ENCODE measurements at regions not wholly inside any gene's neighbourhood (a gene's known extent, or its start where the extent isn't known, plus 50 kb on each side); places are given as distances from the start of the nearest gene placed in this dataset.

DNA sequence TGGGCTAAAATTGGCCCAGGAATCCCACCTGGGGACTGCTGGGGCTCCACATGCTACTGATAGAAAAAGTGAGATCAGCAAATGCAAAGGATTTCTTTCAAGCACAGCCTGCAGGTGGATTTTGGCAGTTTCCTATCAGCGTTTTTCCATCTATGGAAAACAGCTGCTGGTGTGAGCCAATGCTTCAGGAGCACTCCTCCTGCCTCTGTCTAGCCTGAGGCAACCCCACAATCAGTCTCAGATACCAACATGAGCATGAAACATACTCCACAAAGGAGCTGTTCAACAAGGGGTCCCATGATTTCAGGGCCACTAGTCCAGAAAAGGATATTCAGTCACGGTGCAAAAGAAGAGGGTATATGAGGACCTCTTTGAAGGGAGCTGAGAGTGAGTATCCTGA, 311.5 kb upstream of the THBS1 start (continued):
- TF ChIP-seq BHLHE40 (IDR thresholded peaks at IDR 0.05; ENCODE audit: low read depth, low read length) (no peak), NFE2L2 (conservative IDR thresholded peaks at IDR 0.05; ENCODE audit: low read length) (no peak), NR3C1 (IDR thresholded peaks at IDR 0.05) (no peak), ESRRA (IDR thresholded peaks at IDR 0.05; ENCODE audit: borderline replicate concordance, low read length) (no peak), MAZ (IDR thresholded peaks at IDR 0.05; ENCODE audit: borderline replicate concordance, low read depth, low read length) (no peak)
- TF ChIP-seq, protein P1, sequence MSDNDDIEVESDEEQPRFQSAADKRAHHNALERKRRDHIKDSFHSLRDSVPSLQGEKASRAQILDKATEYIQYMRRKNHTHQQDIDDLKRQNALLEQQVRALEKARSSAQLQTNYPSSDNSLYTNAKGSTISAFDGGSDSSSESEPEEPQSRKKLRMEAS (IDR thresholded peaks at IDR 0.05): no peak
- TF ChIP-seq, protein P2, sequence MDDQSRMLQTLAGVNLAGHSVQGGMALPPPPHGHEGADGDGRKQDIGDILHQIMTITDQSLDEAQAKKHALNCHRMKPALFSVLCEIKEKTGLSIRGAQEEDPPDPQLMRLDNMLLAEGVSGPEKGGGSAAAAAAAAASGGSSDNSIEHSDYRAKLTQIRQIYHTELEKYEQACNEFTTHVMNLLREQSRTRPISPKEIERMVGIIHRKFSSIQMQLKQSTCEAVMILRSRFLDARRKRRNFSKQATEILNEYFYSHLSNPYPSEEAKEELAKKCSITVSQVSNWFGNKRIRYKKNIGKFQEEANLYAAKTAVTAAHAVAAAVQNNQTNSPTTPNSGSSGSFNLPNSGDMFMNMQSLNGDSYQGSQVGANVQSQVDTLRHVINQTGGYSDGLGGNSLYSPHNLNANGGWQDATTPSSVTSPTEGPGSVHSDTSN (IDR thresholded peaks at IDR 0.05): no peak

DNA sequence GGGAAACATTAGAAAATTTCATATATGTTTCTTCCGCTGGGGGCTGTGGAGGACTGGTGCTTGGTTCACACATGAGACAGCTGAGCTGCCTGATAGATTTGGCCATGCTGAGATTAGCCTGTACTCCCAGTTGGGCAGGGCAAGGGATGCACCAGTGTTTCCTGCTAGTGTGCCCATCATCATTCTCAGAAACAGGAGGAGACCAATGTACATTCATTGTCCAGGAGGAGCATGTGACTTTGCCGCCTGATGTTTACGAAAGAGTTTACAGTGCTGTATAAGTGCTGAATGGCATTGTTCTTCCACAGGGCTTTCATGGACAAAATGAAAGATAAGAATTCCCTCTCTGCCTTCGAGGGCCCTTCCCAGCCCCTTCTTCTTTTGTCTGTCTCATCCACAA, 311.1 kb upstream of the THBS1 start:
- POLR2A ChIA-PET: interaction anchor here (1.6 kb wide), 1 partner anchor 311 kb away, joined by 4 read pairs; the partner anchor contains the start of gene THBS1
- 82% methylated on average over 4 of the region's 4 CpGs for WGBS (ENCODE audit: missing lambda C conversion rate)
- Histone ChIP-seq H3K4me1 (peaks cover 46% of the 10 kb centered on the region), H3K9me3 (no peaks in the 10 kb centered on the region), H3K4me3 (no peak overlapping the region), H3K4me2 (no peak overlapping the region), H3K27ac (peak overlapping the region; percentile 83 to 86; a peak in 5 of 6 replicates)
- TF ChIP-seq HOXB5 (CRISPR knock-in tag; IDR thresholded peaks at IDR 0.05) (no peak), TP53 (CRISPR knock-in tag; IDR thresholded peaks at IDR 0.05) (no peak), CBX8 (IDR thresholded peaks at IDR 0.05) (no peak), NPAS2 (CRISPR knock-in tag; IDR thresholded peaks at IDR 0.05; ENCODE audit: borderline replicate concordance) (no peak), ZC3H11A (IDR thresholded peaks at IDR 0.05) (no peak), POLR2AphosphoS2 (conservative IDR thresholded peaks at IDR 0.05; ENCODE audit: low read length) (no peak), CBX2 (IDR thresholded peaks at IDR 0.05; ENCODE audit: borderline replicate concordance, low read depth) (no peak), NR3C1 (IDR thresholded peaks at IDR 0.05) (no peak), KDM5A (IDR thresholded peaks at IDR 0.05) (no peak), FOXS1 (CRISPR knock-in tag; IDR thresholded peaks at IDR 0.05) (no peak), SMC3 (IDR thresholded peaks at IDR 0.05) (no peak), ZFP36 (IDR thresholded peaks at IDR 0.05; ENCODE audit: borderline replicate concordance, partially characterized antibody) (no peak), RARB (CRISPR knock-in tag; IDR thresholded peaks at IDR 0.05) (no peak), RNF2 (IDR thresholded peaks at IDR 0.05; ENCODE audit: borderline replicate concordance, low read depth) (no peak)
- TF ChIP-seq, protein P3, sequence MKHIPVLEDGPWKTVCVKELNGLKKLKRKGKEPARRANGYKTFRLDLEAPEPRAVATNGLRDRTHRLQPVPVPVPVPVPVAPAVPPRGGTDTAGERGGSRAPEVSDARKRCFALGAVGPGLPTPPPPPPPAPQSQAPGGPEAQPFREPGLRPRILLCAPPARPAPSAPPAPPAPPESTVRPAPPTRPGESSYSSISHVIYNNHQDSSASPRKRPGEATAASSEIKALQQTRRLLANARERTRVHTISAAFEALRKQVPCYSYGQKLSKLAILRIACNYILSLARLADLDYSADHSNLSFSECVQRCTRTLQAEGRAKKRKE (CRISPR knock-in tag; IDR thresholded peaks at IDR 0.05; ENCODE audit: low read depth): no peak
- TF ChIP-seq, protein P2 (IDR thresholded peaks at IDR 0.05): no peak
- TF ChIP-seq, protein P4, sequence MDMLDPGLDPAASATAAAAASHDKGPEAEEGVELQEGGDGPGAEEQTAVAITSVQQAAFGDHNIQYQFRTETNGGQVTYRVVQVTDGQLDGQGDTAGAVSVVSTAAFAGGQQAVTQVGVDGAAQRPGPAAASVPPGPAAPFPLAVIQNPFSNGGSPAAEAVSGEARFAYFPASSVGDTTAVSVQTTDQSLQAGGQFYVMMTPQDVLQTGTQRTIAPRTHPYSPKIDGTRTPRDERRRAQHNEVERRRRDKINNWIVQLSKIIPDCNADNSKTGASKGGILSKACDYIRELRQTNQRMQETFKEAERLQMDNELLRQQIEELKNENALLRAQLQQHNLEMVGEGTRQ (IDR thresholded peaks at IDR 0.05): no peak
- TF ChIP-seq, protein P5, sequence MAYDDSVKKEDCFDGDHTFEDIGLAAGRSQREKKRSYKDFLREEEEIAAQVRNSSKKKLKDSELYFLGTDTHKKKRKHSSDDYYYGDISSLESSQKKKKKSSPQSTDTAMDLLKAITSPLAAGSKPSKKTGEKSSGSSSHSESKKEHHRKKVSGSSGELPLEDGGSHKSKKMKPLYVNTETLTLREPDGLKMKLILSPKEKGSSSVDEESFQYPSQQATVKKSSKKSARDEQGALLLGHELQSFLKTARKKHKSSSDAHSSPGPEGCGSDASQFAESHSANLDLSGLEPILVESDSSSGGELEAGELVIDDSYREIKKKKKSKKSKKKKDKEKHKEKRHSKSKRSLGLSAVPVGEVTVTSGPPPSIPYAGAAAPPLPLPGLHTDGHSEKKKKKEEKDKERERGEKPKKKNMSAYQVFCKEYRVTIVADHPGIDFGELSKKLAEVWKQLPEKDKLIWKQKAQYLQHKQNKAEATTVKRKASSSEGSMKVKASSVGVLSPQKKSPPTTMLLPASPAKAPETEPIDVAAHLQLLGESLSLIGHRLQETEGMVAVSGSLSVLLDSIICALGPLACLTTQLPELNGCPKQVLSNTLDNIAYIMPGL (CRISPR knock-in tag; IDR thresholded peaks at IDR 0.05; ENCODE audit: borderline replicate concordance): no peak
- CTCF ChIA-PET: interaction anchor here (0.7 to 1.1 kb wide), 2 partner anchors 8 to 145 kb away, joined by 3 read pairs; no protein-coding TSS in a partner anchor
- ATAC-seq (no peak), FAIRE-seq (no peak), DNase-seq (ENCODE audit: low read depth in 1 of 2, low spot score in 1 of 2) (no peak)

Data from A549 (cell line).